OCI-LY1 (cell line): ENCODE measurements at regions not wholly inside any gene's neighbourhood (a gene's known extent, or its start where the extent isn't known, plus 50 kb on each side); places are given as distances from the start of the nearest gene placed in this dataset.
"Not testable (repeated sequence)": the region's sequence is repeated elsewhere in the genome, so short reads cannot be mapped to it uniquely, and the experiment has no call there.

Experiments used
- CTCF ChIP-seq: fragments of 200-600 bp; sonication (generic), shearing (Covaris generic); IDR thresholded peaks from 2 replicates; pipeline ENCODE4 v1.5.1; 2017; ENCODE audit warnings: mild to moderate bottlenecking, antibody characterized with exemption, low read length, moderate library complexity, mixed read lengths
- EZH2 ChIP-seq: fragments of 200-600 bp; sonication (generic), shearing (Covaris generic); IDR thresholded peaks from 2 replicates; pipeline ENCODE4 v1.8.0; 2017; ENCODE audit warnings: borderline replicate concordance, mixed run types, mild to moderate bottlenecking, antibody characterized with exemption, low read length, moderate library complexity, mixed read lengths

GRCh38 chr7:76686277-76686676, 59.2 kb upstream of the POMZP3 start:
- TF ChIP-seq CTCF, EZH2: not testable (repeated sequence)
